H9 (cell line): ENCODE measurements at regions not wholly inside any gene's neighbourhood (a gene's known extent, or its start where the extent isn't known, plus 50 kb on each side); places are given as distances from the start of the nearest gene placed in this dataset.
A peak's percentile ranks its signal among the peaks of the same experiment; 100 is the strongest.

ENCODE experiments used
- DNase-seq: peaks from one replicate; pipeline ENCODE4 v3.0.0-alpha.2; 2017
- H2AFZ ChIP-seq: one replicate; pipeline ENCODE4 v1.6.1; 2013; ENCODE audit warnings: mild to moderate bottlenecking, low read length, control low read depth, moderate library complexity
- H2AK5ac ChIP-seq: 2 replicates; pipeline ENCODE4 v1.6.1; 2013; ENCODE audit warnings: low read length, control low read depth, mixed read lengths; ENCODE audit not compliant: insufficient read length
- H2BK120ac ChIP-seq: one replicate; pipeline ENCODE4 v1.6.1; 2013; ENCODE audit warnings: low read depth, mild to moderate bottlenecking, low read length, control low read depth, inconsistent platforms; ENCODE audit not compliant: poor library complexity, severe bottlenecking
- H2BK12ac ChIP-seq: 2 replicates; pipeline ENCODE4 v1.6.1; 2013; ENCODE audit warnings: low read length, control low read depth, mixed read lengths, low read depth; ENCODE audit not compliant: insufficient read length
- H2BK15ac ChIP-seq: 2 replicates; pipeline ENCODE4 v1.6.1; 2013; ENCODE audit warnings: low read depth, low read length, control low read depth
- H2BK20ac ChIP-seq: one replicate; pipeline ENCODE4 v1.6.1; 2013; ENCODE audit warnings: low read depth, mild to moderate bottlenecking, low read length, control low read depth, inconsistent platforms; ENCODE audit not compliant: poor library complexity, severe bottlenecking
- H2BK5ac ChIP-seq: 2 replicates; pipeline ENCODE4 v1.6.1; 2013; ENCODE audit warnings: low read length, control low read depth, mixed read lengths; ENCODE audit not compliant: insufficient read length
- H3K14ac ChIP-seq: 2 replicates; pipeline ENCODE4 v1.6.1; 2013; ENCODE audit warnings: low read length, control low read depth; ENCODE audit not compliant: insufficient read depth
- H3K18ac ChIP-seq: 2 replicates; pipeline ENCODE4 v1.6.1; 2013; ENCODE audit warnings: low read depth, mild to moderate bottlenecking, mixed read lengths, low read length, control low read depth; ENCODE audit not compliant: insufficient read length
- H3K23ac ChIP-seq: 2 replicates; pipeline ENCODE4 v1.6.1; 2013; ENCODE audit warnings: low read length, control low read depth, mixed read lengths, low read depth; ENCODE audit not compliant: insufficient read length
- H3K23me2 ChIP-seq: 2 replicates; pipeline ENCODE4 v1.6.1; 2013; ENCODE audit warnings: low read depth, mild to moderate bottlenecking, mixed read lengths, low read length, control low read depth; ENCODE audit not compliant: insufficient read length, poor library complexity, severe bottlenecking
- H3K27ac ChIP-seq: 2 replicates; pipeline ENCODE4 v1.5.1; 2013; ENCODE audit warnings: low read length, control low read depth, mixed read lengths, low read depth; ENCODE audit not compliant: insufficient read length
- H3K27me3 ChIP-seq: 2 replicates; pipeline ENCODE4 v1.6.1; 2013; ENCODE audit warnings: low read length, control low read depth, inconsistent platforms; ENCODE audit not compliant: insufficient read depth
- H3K4ac ChIP-seq: 2 replicates; pipeline ENCODE4 v1.6.1; 2013; ENCODE audit warnings: low read depth, mild to moderate bottlenecking, control low read depth, inconsistent platforms, low read length, moderate library complexity
- H3K4me1 ChIP-seq: 2 replicates; pipeline ENCODE4 v1.6.1; 2013; ENCODE audit warnings: low read length, control low read depth, inconsistent platforms; ENCODE audit not compliant: insufficient read depth
- H3K4me2 ChIP-seq: 2 replicates; pipeline ENCODE4 v1.6.1; 2013; ENCODE audit warnings: low read length, control low read depth, mixed read lengths; ENCODE audit not compliant: insufficient read length, insufficient read depth
- H3K56ac ChIP-seq: 2 replicates; pipeline ENCODE4 v1.6.1; 2013; ENCODE audit warnings: low read depth, mild to moderate bottlenecking, mixed read lengths, low read length, control low read depth; ENCODE audit not compliant: insufficient read length
- H3K79me1 ChIP-seq: 2 replicates; pipeline ENCODE4 v1.6.1; 2013; ENCODE audit warnings: low read depth, mild to moderate bottlenecking, moderate library complexity, low read length, control low read depth, inconsistent platforms; ENCODE audit not compliant: insufficient read depth, poor library complexity, severe bottlenecking
- H3K79me2 ChIP-seq: 2 replicates; pipeline ENCODE4 v1.6.1; 2013; ENCODE audit warnings: low read length, control low read depth, inconsistent platforms; ENCODE audit not compliant: insufficient read depth
- H3K9ac ChIP-seq: 2 replicates; pipeline ENCODE4 v1.6.1; 2013; ENCODE audit warnings: low read length, control low read depth, mixed read lengths; ENCODE audit not compliant: insufficient read length; ENCODE audit errors: extremely low read depth
- H3K9me3 ChIP-seq: one replicate; pipeline ENCODE4 v1.6.1; 2013; ENCODE audit warnings: low read depth, low read length, inconsistent platforms; ENCODE audit not compliant: control insufficient read depth
- H3T11ph ChIP-seq: one replicate; pipeline ENCODE4 v1.6.1; 2013; ENCODE audit warnings: mild to moderate bottlenecking, low read length, control low read depth, inconsistent platforms
- H4K20me1 ChIP-seq: one replicate; pipeline ENCODE4 v1.6.1; 2013; ENCODE audit not compliant: control insufficient read depth, insufficient read length, insufficient read depth
- H4K5ac ChIP-seq: 2 replicates; pipeline ENCODE4 v1.6.1; 2013; ENCODE audit warnings: low read depth, mild to moderate bottlenecking, mixed read lengths, low read length, control low read depth; ENCODE audit not compliant: insufficient read length
- H4K8ac ChIP-seq: replicated peaks from 2 replicates; pipeline ENCODE4 v1.6.1; 2013; ENCODE audit warnings: low read length, control low read depth, mixed read lengths, low read depth; ENCODE audit not compliant: insufficient read length
- H4K91ac ChIP-seq: 2 replicates; pipeline ENCODE4 v1.6.1; 2013; ENCODE audit warnings: low read depth, mild to moderate bottlenecking, moderate library complexity, mixed read lengths, low read length, control low read depth; ENCODE audit not compliant: insufficient read length
- H3K27ac Mint-ChIP-seq, 3 experiments: 2 replicates in 2 of 3; 3 replicates in 1 of 3; pipeline ENCODE4 v1.8.0; 2020 to 2021; ENCODE audit warnings: mixed read lengths in 3 of 3, mild to moderate bottlenecking in 1 of 3, moderate library complexity in 1 of 3
- H3K27me3 Mint-ChIP-seq: 2 replicates; pipeline ENCODE4 v1.8.0; 2021; ENCODE audit warnings: low read depth, mild to moderate bottlenecking, moderate library complexity, mixed read lengths
- H3K36me3 Mint-ChIP-seq, 3 experiments: 2 replicates in 2 of 3; 3 replicates in 1 of 3; pipeline ENCODE4 v1.8.0; 2020 to 2021; ENCODE audit warnings: low read depth in 3 of 3, mixed read lengths in 3 of 3; ENCODE audit not compliant: insufficient read depth in 1 of 3
- H3K4me1 Mint-ChIP-seq, 2 experiments: 2 replicates each; pipeline ENCODE4 v1.8.0; 2020; ENCODE audit warnings: mixed read lengths in 2 of 2
- H3K4me3 Mint-ChIP-seq, 2 experiments: 2 replicates in 1 of 2; 3 replicates in 1 of 2; pipeline ENCODE4 v1.8.0; 2020 to 2021; ENCODE audit warnings: mild to moderate bottlenecking in 2 of 2, mixed read lengths in 2 of 2, moderate library complexity in 1 of 2
- H3K9me3 Mint-ChIP-seq, 2 experiments: 2 replicates in 1 of 2; 3 replicates in 1 of 2; pipeline ENCODE4 v1.8.0; 2020; ENCODE audit warnings: mild to moderate bottlenecking in 2 of 2, mixed read lengths in 2 of 2, moderate library complexity in 1 of 2
- WGBS: extraction: QIAGEN DNeasy Blood & Tissue Kit; methylation state at CpG from one replicate; pipeline ENCODE4 v1.1.7; 2013; ENCODE audit warnings: missing lambda C conversion rate, low lambda C conversion rate, mixed read lengths; ENCODE audit not compliant: insufficient read length; ENCODE audit errors: extremely low coverage; 5-methylcytosine and 5-hydroxymethylcytosine counted together
- TF ChIP-seq, protein P1 (sequence below): fragments of 200-600 bp; sonication (generic); conservative IDR thresholded peaks from 3 replicates; pipeline ENCODE4 v1.8.0; 2021; ENCODE audit warnings: antibody characterized with exemption, mild to moderate bottlenecking

DNA sequence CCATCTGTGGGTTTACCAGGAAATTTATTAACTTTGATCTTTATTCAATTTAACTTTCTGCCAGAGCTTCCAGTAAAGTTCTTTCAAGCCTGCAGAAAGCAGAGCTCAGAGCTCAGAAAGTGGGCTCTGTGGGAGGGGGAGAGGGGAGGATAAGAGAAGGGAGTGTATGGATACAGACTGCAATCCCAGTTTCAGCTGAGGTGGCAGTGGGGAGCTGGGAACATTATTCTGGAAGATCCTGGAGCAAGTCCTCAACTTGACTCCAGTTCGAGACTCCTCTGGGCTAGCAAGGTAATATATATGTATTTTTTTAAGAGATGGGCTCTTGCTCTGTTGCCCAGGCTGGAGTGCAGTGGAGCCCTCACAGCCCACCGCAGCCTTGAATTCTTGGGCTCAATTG, 108.9 kb upstream of the NABP1 start:
- H3K4me1 ChIP-seq = no peaks in the 10 kb centered on the region
- no peaks in the 10 kb centered on the region for H3K23me2 ChIP-seq
- Mint-ChIP-seq H3K27ac (no peak overlapping the region), H3K27me3 (no peaks in the 10 kb centered on the region), H3K36me3 (no peaks in the 10 kb centered on the region), H3K4me3 (no peak overlapping the region), H3K4me1 (peaks cover 5 to 8% of the 10 kb centered on the region in 2 experiments), H3K9me3 (no peaks in the 10 kb centered on the region; a peak in 1 of 5 replicates)
- no peak overlapping the region for H2BK120ac ChIP-seq
- no peak overlapping the region for H3K9ac ChIP-seq
- no peak overlapping the region for H4K91ac ChIP-seq
- H3K79me1 ChIP-seq = no peaks in the 10 kb centered on the region
- H3K4me2 ChIP-seq = no peak overlapping the region
- no peak overlapping the region for H3T11ph ChIP-seq
- H2AK5ac ChIP-seq = no peak overlapping the region
- no peak overlapping the region for H3K56ac ChIP-seq
- H4K5ac ChIP-seq = no peak overlapping the region
- H3K4ac ChIP-seq = no peak overlapping the region
- no peak overlapping the region for H3K27ac ChIP-seq
- no peaks in the 10 kb centered on the region for H4K20me1 ChIP-seq
- H3K27me3 ChIP-seq = no peaks in the 10 kb centered on the region
- H3K9me3 ChIP-seq = no peaks in the 10 kb centered on the region
- no peaks in the 10 kb centered on the region for H3K79me2 ChIP-seq
- no peak overlapping the region for H2BK12ac ChIP-seq
- no peak overlapping the region for H3K18ac ChIP-seq
- H2BK5ac ChIP-seq = no peak overlapping the region
- H4K8ac ChIP-seq = no peak overlapping the region
- H2AFZ ChIP-seq = no peak overlapping the region
- H2BK15ac ChIP-seq = no peak overlapping the region
- no peak overlapping the region for H2BK20ac ChIP-seq
- TF ChIP-seq, protein P1, sequence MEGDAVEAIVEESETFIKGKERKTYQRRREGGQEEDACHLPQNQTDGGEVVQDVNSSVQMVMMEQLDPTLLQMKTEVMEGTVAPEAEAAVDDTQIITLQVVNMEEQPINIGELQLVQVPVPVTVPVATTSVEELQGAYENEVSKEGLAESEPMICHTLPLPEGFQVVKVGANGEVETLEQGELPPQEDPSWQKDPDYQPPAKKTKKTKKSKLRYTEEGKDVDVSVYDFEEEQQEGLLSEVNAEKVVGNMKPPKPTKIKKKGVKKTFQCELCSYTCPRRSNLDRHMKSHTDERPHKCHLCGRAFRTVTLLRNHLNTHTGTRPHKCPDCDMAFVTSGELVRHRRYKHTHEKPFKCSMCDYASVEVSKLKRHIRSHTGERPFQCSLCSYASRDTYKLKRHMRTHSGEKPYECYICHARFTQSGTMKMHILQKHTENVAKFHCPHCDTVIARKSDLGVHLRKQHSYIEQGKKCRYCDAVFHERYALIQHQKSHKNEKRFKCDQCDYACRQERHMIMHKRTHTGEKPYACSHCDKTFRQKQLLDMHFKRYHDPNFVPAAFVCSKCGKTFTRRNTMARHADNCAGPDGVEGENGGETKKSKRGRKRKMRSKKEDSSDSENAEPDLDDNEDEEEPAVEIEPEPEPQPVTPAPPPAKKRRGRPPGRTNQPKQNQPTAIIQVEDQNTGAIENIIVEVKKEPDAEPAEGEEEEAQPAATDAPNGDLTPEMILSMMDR = peak; percentile 21; the same call in 1 of the 3 replicates
- H3K14ac ChIP-seq = no peak overlapping the region
- WGBS = no CpG with 5 or more reads among the region's 2 CpGs
- peak; percentile 42 for DNase-seq
- no peak overlapping the region for H3K23ac ChIP-seq
